OCI-LY7 (cell line): ENCODE measurements at regions not wholly inside any gene's neighbourhood (a gene's known extent, or its start where the extent isn't known, plus 50 kb on each side); places are given as distances from the start of the nearest gene placed in this dataset.

ENCODE experiments used
- BruUV-seq: library from RNA; stranded (reverse); fragments of 400-500 nt; replicated peaks from 2 replicates; lab custom pipeline; 2021; lab: Mats Ljungman, UMichigan
- CTCF ChIA-PET: fragments of 300-600 bp; sonication (Branson Sonifier 250); formaldehyde crosslinking; loops from one replicate; lab custom pipeline; 2022; ENCODE audit warnings: antibody characterized with exemption; ENCODE audit not compliant: unreplicated experiment; lab: Charles Lee
- POLR2A ChIA-PET: fragments of 300-600 bp; sonication (Branson Sonifier 250); formaldehyde crosslinking; loops from one replicate; lab custom pipeline; 2022; ENCODE audit warnings: antibody characterized with exemption; lab: Charles Lee
- DNase-seq: peaks from one replicate; pipeline ENCODE4 v3.0.0-alpha.2; 2015; ENCODE audit warnings: low spot score
- H2AFZ ChIP-seq: fragments of 200-600 bp; sonication (generic), shearing (Covaris generic); 2 replicates; pipeline ENCODE4 v1.6.1; 2014; ENCODE audit warnings: mild to moderate bottlenecking, antibody characterized with exemption, low read length, moderate library complexity
- H3K27ac ChIP-seq: fragments of 200-600 bp; sonication (generic); 2 replicates; pipeline ENCODE4 v1.5.1; 2014; ENCODE audit warnings: mixed run types, low read depth, mild to moderate bottlenecking, moderate library complexity, low read length, inconsistent platforms; ENCODE audit not compliant: poor library complexity, severe bottlenecking
- H3K36me3 ChIP-seq: fragments of 200-600 bp; sonication (generic); 2 replicates; pipeline ENCODE4 v1.6.1; 2014; ENCODE audit warnings: mild to moderate bottlenecking, antibody characterized with exemption, low read length, moderate library complexity, mixed read lengths; ENCODE audit not compliant: insufficient read depth
- H3K4me1 ChIP-seq: fragments of 200-600 bp; sonication (generic); 2 replicates; pipeline ENCODE4 v1.5.1; 2014; ENCODE audit warnings: mild to moderate bottlenecking, low read length; ENCODE audit not compliant: insufficient read depth, poor library complexity, severe bottlenecking
- H3K4me2 ChIP-seq: fragments of 200-600 bp; sonication (generic); 2 replicates; pipeline ENCODE4 v1.6.1; 2014; ENCODE audit warnings: mild to moderate bottlenecking, low read length
- H3K4me3 ChIP-seq: fragments of 200-600 bp; sonication (generic); 2 replicates; pipeline ENCODE4 v1.5.1; 2014; ENCODE audit warnings: mild to moderate bottlenecking, low read depth, low read length; ENCODE audit not compliant: poor library complexity, severe bottlenecking
- H3K79me2 ChIP-seq: fragments of 200-600 bp; sonication (generic); 2 replicates; pipeline ENCODE4 v1.6.1; 2016; ENCODE audit warnings: low read depth, mild to moderate bottlenecking, low read length, moderate library complexity, mixed read lengths; ENCODE audit not compliant: insufficient read depth
- H3K9me2 ChIP-seq: fragments of 200-600 bp; sonication (generic); 2 replicates; pipeline ENCODE4 v1.6.1; 2016; ENCODE audit warnings: mild to moderate bottlenecking, low read length, mixed read lengths; ENCODE audit not compliant: insufficient read depth
- H3K9me3 ChIP-seq: fragments of 200-600 bp; sonication (generic); 2 replicates; pipeline ENCODE4 v1.6.1; 2014; ENCODE audit warnings: mild to moderate bottlenecking, mixed run types, low read length, mixed read lengths
- H4K20me1 ChIP-seq: fragments of 200-600 bp; sonication (generic); 2 replicates; pipeline ENCODE4 v1.6.1; 2014; ENCODE audit warnings: mild to moderate bottlenecking, antibody characterized with exemption, low read length, moderate library complexity, mixed read lengths; ENCODE audit not compliant: insufficient read depth
- EZH2phosphoT487 ChIP-seq: fragments of 200-600 bp; sonication (generic); IDR thresholded peaks from 2 replicates; pipeline ENCODE4 v1.6.1; 2018; ENCODE audit warnings: low read depth, borderline replicate concordance, mild to moderate bottlenecking, mixed run types, antibody characterized with exemption, low read length, moderate library complexity, mixed read lengths
- intact Hi-C: fragments of 100-400 bp; cut with micrococcal nuclease; formaldehyde crosslinking; loops from one replicate; pipeline ENCODE4 v1.10.0; 2022; ENCODE audit not compliant: unreplicated experiment
- TF ChIP-seq, protein P1 (sequence below): fragments of 200-600 bp; sonication (generic); conservative IDR thresholded peaks from 2 replicates; pipeline ENCODE4 v1.5.1; 2014; ENCODE audit warnings: mild to moderate bottlenecking, antibody characterized with exemption, low read length, moderate library complexity, mixed read lengths

DNA sequence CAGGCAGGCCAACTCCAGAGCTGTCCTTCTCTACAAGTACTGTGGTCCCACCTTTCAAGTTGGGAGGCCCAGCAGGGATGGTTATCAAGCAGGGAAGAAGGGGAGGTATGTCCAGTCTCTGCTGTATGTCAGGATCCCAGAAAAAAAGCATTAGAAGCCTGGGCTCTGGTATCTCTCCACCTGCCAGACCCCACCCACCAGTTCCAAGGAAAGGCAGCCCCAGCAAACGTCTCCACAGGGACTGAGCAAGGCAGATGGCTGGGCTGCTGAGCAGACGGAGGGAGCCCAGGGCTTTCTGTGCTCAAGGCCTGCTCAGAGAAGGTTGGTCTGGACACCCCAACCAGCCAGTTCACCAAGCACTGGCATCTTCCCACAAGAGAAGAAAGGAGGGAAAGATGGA, 287.8 kb downstream of the XXYLT1 start:
- CTCF ChIA-PET = no interaction called here
- H4K20me1 ChIP-seq = no peaks in the 10 kb centered on the region
- POLR2A ChIA-PET = interaction anchor here (0.8 kb wide), 1 partner anchor 13 kb away, joined by 3 read pairs; no protein-coding TSS in a partner anchor
- DNase-seq = no peak
- no peak overlapping the region for H2AFZ ChIP-seq
- no peaks in the 10 kb centered on the region for H3K79me2 ChIP-seq
- no peaks in the 10 kb centered on the region for H3K36me3 ChIP-seq
- no peaks in the 10 kb centered on the region for H3K9me2 ChIP-seq
- H3K9me3 ChIP-seq = no peaks in the 10 kb centered on the region
- TF ChIP-seq, protein P1, sequence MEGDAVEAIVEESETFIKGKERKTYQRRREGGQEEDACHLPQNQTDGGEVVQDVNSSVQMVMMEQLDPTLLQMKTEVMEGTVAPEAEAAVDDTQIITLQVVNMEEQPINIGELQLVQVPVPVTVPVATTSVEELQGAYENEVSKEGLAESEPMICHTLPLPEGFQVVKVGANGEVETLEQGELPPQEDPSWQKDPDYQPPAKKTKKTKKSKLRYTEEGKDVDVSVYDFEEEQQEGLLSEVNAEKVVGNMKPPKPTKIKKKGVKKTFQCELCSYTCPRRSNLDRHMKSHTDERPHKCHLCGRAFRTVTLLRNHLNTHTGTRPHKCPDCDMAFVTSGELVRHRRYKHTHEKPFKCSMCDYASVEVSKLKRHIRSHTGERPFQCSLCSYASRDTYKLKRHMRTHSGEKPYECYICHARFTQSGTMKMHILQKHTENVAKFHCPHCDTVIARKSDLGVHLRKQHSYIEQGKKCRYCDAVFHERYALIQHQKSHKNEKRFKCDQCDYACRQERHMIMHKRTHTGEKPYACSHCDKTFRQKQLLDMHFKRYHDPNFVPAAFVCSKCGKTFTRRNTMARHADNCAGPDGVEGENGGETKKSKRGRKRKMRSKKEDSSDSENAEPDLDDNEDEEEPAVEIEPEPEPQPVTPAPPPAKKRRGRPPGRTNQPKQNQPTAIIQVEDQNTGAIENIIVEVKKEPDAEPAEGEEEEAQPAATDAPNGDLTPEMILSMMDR = no peak
- intact Hi-C loops = no loop called here
- no peak overlapping the region for H3K27ac ChIP-seq
- no TSS peak for BruUV-seq
- H3K4me2 ChIP-seq = no peak overlapping the region
- no peak overlapping the region for H3K4me3 ChIP-seq
- no peaks in the 10 kb centered on the region for H3K4me1 ChIP-seq

DNA sequence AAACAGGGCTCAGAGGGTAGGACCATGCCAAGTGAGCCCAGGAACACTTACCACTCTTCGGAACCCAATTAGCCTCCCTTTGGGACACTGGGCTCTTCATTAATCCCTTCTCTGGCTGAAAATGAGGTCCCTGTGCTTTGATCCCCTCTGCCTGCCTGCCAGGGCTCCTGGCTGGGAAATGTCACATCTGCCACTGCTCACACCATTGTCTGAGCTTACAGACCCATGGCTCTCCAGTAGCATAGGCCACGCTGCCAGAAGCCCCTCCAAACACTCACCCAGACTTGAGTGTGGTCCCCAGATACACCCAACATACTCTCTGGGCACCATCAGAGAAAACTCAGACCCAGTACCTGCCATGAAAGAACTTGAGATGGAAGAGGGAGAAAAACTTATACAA, 287.3 kb downstream of the XXYLT1 start:
- intact Hi-C loops = no loop called here
- no peaks in the 10 kb centered on the region for H3K79me2 ChIP-seq
- no peaks in the 10 kb centered on the region for H3K9me2 ChIP-seq
- TF ChIP-seq EZH2phosphoT487 = no peak
- TF ChIP-seq, protein P1 = no peak
- no peaks in the 10 kb centered on the region for H3K9me3 ChIP-seq
- H3K4me2 ChIP-seq = no peak overlapping the region
- DNase-seq = no peak
- ChIA-PET CTCF (no interaction called here), POLR2A (no interaction called here)
- no peak overlapping the region for H3K4me3 ChIP-seq
- no peaks in the 10 kb centered on the region for H4K20me1 ChIP-seq
- no peak overlapping the region for H2AFZ ChIP-seq
- H3K4me1 ChIP-seq = no peaks in the 10 kb centered on the region
- H3K36me3 ChIP-seq = no peaks in the 10 kb centered on the region
- no peak overlapping the region for H3K27ac ChIP-seq
- no TSS peak for BruUV-seq

DNA sequence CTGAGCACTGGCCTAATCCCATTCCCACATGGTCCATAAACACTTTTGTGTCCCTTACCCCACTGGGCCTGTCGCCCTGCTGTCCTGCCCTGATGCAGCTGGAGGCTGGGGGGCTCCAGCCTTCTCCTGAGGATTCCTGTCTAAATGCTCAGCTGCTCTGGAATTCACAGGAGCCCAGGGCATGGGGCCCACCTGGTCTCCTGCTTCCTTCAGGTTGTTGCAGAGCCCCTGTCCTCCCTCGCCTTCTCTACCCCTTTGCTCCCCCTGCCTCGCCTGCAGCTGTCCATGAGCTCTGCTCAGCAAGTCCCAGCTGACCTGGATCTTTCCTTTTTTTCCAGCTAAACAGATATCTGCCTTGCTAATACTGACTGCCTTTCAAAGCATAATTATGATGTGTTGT, 286.9 kb downstream of the XXYLT1 start:
- no peak for DNase-seq
- no TSS peak for BruUV-seq
- no peak overlapping the region for H3K4me2 ChIP-seq
- ChIA-PET POLR2A (no interaction called here), CTCF (no interaction called here)
- no peaks in the 10 kb centered on the region for H3K79me2 ChIP-seq
- no peak overlapping the region for H3K27ac ChIP-seq
- no peaks in the 10 kb centered on the region for H4K20me1 ChIP-seq
- no peaks in the 10 kb centered on the region for H3K36me3 ChIP-seq
- no peaks in the 10 kb centered on the region for H3K9me3 ChIP-seq
- no peak overlapping the region for H2AFZ ChIP-seq
- intact Hi-C loops = no loop called here
- no peak overlapping the region for H3K4me3 ChIP-seq
- H3K9me2 ChIP-seq = no peaks in the 10 kb centered on the region
- H3K4me1 ChIP-seq = no peaks in the 10 kb centered on the region
- TF ChIP-seq, protein P1 = no peak
- no peak for TF ChIP-seq EZH2phosphoT487
